ENCODE measurements at regions not wholly inside any gene's neighbourhood (a gene's known extent, or its start where the extent isn't known, plus 50 kb on each side); places are given as distances from the start of the nearest gene placed in this dataset.

DNA sequence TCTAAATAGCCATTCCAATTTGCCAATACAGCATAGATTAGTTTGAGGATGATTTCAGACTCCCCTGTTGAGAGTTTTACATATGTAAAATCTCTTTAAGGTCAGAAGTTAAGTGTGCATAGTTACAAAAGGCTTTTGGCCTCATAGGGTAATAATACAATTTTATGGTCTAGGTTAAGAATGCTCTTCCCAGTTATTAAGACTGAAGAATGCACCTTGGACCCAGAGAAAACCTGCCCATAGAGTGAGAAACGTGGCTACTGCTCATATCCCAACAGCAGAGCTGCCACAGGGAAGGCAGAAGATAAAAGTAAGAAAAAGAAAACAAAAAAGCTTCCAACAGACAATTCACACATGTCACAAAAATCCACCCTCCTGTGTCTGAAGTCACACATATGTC, 255.9 kb downstream of the LMO4 start:
- TF ChIP-seq, protein P1, sequence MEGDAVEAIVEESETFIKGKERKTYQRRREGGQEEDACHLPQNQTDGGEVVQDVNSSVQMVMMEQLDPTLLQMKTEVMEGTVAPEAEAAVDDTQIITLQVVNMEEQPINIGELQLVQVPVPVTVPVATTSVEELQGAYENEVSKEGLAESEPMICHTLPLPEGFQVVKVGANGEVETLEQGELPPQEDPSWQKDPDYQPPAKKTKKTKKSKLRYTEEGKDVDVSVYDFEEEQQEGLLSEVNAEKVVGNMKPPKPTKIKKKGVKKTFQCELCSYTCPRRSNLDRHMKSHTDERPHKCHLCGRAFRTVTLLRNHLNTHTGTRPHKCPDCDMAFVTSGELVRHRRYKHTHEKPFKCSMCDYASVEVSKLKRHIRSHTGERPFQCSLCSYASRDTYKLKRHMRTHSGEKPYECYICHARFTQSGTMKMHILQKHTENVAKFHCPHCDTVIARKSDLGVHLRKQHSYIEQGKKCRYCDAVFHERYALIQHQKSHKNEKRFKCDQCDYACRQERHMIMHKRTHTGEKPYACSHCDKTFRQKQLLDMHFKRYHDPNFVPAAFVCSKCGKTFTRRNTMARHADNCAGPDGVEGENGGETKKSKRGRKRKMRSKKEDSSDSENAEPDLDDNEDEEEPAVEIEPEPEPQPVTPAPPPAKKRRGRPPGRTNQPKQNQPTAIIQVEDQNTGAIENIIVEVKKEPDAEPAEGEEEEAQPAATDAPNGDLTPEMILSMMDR (IDR thresholded peaks at IDR 0.05): no peak
- TF ChIP-seq POLR2AphosphoS5 (IDR thresholded peaks at IDR 0.05; ENCODE audit: insufficient read depth in 1 of 2, low read depth in 1 of 2): no peak
- no peak for TF ChIP-seq POLR2A (IDR thresholded peaks at IDR 0.05)
